ENCODE measurements at regions not wholly inside any gene's neighbourhood (a gene's known extent, or its start where the extent isn't known, plus 50 kb on each side); places are given as distances from the start of the nearest gene placed in this dataset.

DNA sequence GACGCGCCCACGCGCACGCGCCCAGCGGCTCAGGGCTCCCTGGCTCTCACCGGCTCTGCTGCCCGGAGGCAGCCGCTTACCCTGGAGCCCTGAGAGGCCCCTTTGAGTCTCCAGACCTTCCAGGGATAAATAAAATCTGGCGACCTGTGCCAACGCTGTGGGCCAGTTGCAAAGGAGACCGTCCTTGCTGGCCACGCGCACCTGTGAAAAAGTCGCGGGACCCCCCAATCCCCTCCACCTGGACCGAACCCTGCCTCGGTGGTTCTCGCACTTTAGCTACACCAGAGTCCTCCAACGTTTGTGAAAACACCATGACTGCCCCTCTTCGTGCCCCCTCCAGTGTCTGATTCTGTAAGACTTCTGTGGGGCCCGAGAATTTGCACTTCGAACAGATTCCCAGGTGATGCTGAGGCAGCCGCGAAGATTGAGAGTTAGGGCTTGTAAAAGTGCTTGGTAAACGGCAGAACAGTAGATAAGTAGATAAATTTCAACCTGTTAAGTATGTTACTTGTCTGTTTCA lies 102.4 kb upstream of the SVIL start:
- ChIA-PET CTCF (interaction anchor here (1.5 kb wide), 1 partner anchor 154 kb away, joined by 4 read pairs; no protein-coding TSS in a partner anchor), POLR2A (no interaction called here)
- Mint-ChIP-seq H3K27me3 (peaks cover 7% of the 10 kb centered on the region), H3K4me1 (ENCODE audit: low read depth) (peaks cover 21% of the 10 kb centered on the region), H3K27ac (no peak overlapping the region), H3K9me3 (no peaks in the 10 kb centered on the region), H3K36me3 (no peaks in the 10 kb centered on the region), H3K4me3 (peak overlapping the region; percentile 57)
- peak; percentile 24 for DNase-seq
- intact Hi-C loops (cut with micrococcal nuclease) = loop anchor here (10.0 kb wide), 1 partner anchor 222 kb away; no protein-coding TSS in a partner anchor

- CTCF ChIA-PET = interaction anchor here (0.6 to 1.9 kb wide), 14 partner anchors 10 to 262 kb away, joined by 3 to 9 read pairs (median 3); no protein-coding TSS in a partner anchor
- POLR2A ChIA-PET = no interaction called here
- DNase-seq = peak; percentile 14
- peaks cover 7% of the 10 kb centered on the region for H3K27me3 Mint-ChIP-seq
- no peaks in the 10 kb centered on the region for H3K9me3 Mint-ChIP-seq
- H3K27ac Mint-ChIP-seq = no peak overlapping the region
- peak overlapping the region; percentile 73 for H3K4me3 Mint-ChIP-seq
- H3K36me3 Mint-ChIP-seq = no peaks in the 10 kb centered on the region
- intact Hi-C loops (cut with micrococcal nuclease) = loop anchor here (10.0 kb wide), 1 partner anchor 222 kb away; no protein-coding TSS in a partner anchor
- peaks cover 23% of the 10 kb centered on the region for H3K4me1 Mint-ChIP-seq (ENCODE audit: low read depth)
Measured at GRCh38 chr10:29736366-29737073, 101.7 kb upstream of the SVIL start.

DNA sequence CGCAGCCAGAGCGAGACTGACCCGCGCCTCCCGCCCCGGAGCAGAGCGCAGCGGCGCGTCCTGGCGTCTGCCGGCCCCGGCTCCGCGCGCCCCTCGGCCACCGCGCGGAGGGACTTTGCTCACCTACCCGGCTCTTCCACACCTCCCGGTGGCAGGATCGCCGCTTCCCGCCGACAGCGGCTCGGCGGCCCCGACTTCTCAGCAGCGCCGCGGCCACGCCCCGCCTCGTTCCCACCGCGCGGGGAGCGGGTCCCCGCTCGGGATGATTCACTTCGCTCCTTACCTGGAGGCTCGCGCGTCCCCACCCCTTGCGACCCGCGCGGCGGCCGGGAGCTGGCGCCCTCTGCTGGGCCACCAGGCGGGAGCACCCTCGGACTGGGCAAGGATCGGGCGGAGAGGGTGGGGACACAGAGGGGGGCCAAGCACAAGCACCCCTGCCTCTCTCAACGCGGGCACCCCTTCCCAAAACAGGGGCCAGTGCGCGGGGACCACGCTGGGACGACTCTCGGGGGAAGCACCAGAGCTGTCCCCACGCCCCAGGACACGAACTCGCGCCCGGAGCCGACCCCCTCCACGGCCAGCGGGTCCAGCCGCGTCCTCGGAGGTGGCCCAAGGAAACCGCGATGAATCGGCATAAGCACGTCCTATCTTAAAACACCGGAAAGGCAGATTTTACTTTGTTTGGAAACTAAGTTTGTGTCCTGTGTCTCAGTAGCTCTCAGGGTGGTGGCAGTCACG lies 101.0 kb upstream of the SVIL start:
- Mint-ChIP-seq H3K27ac (peak overlapping the region; percentile 59), H3K9me3 (no peaks in the 10 kb centered on the region), H3K4me1 (ENCODE audit: low read depth) (peaks cover 26% of the 10 kb centered on the region), H3K36me3 (peaks cover 1% of the 10 kb centered on the region), H3K4me3 (peak overlapping the region; percentile 73), H3K27me3 (peaks cover 7% of the 10 kb centered on the region)
- intact Hi-C loops (cut with micrococcal nuclease) = loop anchor here (1.0 to 10.0 kb wide), 5 partner anchors 47 to 221 kb away; no protein-coding TSS in a partner anchor
- ChIA-PET POLR2A (interaction anchor here (1.2 kb wide), 1 partner anchor 77 kb away, joined by 5 read pairs; no protein-coding TSS in a partner anchor), CTCF (interaction anchor here (0.6 to 1.9 kb wide), 16 partner anchors 9 to 263 kb away, joined by 3 to 9 read pairs (median 3); no protein-coding TSS in a partner anchor)
- DNase-seq = peak; percentile 90

- no peaks in the 10 kb centered on the region for H3K9me3 Mint-ChIP-seq
- H3K27ac Mint-ChIP-seq = no peak overlapping the region
- CTCF ChIA-PET = interaction anchor here (0.8 to 1.9 kb wide), 10 partner anchors 8 to 263 kb away, joined by 3 to 9 read pairs (median 3); no protein-coding TSS in a partner anchor
- intact Hi-C loops (cut with micrococcal nuclease) = loop anchor here (1.0 to 10.0 kb wide), 5 partner anchors 46 to 220 kb away; no protein-coding TSS in a partner anchor
- H3K4me1 Mint-ChIP-seq (ENCODE audit: low read depth) = peaks cover 28% of the 10 kb centered on the region
- peaks cover 7% of the 10 kb centered on the region for H3K27me3 Mint-ChIP-seq
- POLR2A ChIA-PET = interaction anchor here (0.6 to 1.2 kb wide), 2 partner anchors 76 to 936 kb away, joined by 3 to 5 read pairs; no protein-coding TSS in a partner anchor
- H3K4me3 Mint-ChIP-seq = peak overlapping the region; percentile 74
- DNase-seq = peak; percentile 65
- H3K36me3 Mint-ChIP-seq = peaks cover 4% of the 10 kb centered on the region
Measured at GRCh38 chr10:29734962-29735627, 100.3 kb upstream of the SVIL start.

DNA sequence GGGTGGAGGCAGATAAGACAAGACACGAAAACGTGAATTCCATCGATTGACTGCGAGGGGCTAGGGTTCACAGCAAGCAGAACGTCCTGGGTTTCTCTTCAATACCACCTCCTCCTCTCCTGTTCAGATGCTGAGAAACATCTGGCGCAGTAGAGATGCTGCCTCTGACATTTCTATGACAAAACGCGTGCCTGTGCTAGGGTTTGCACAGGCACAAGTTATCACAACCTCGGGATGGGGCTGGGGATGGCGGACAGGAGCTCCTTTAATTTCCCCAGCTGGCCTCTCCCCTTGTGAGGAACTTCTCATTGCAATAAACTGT lies 99.8 kb upstream of the SVIL start:
- no peak overlapping the region for H3K27ac Mint-ChIP-seq
- peak overlapping the region; percentile 74 for H3K4me3 Mint-ChIP-seq
- peaks cover 5% of the 10 kb centered on the region for H3K36me3 Mint-ChIP-seq
- DNase-seq = no peak
- intact Hi-C loops (cut with micrococcal nuclease) = loop anchor here (2.0 to 10.0 kb wide), 4 partner anchors 46 to 220 kb away; no protein-coding TSS in a partner anchor
- peaks cover 7% of the 10 kb centered on the region for H3K27me3 Mint-ChIP-seq
- peaks cover 28% of the 10 kb centered on the region for H3K4me1 Mint-ChIP-seq (ENCODE audit: low read depth)
- ChIA-PET CTCF (interaction anchor here (0.8 to 1.9 kb wide), 6 partner anchors 10 to 221 kb away, joined by 3 to 6 read pairs (median 4); no protein-coding TSS in a partner anchor), POLR2A (interaction anchor here (0.6 to 1.2 kb wide), 2 partner anchors 76 to 936 kb away, joined by 3 to 5 read pairs; no protein-coding TSS in a partner anchor)
- H3K9me3 Mint-ChIP-seq = no peaks in the 10 kb centered on the region

GRCh38 chr10:29733323-29733722 lies 98.6 kb upstream of the SVIL start:
- Mint-ChIP-seq H3K4me3 (no peak overlapping the region), H3K27ac (no peak overlapping the region), H3K36me3 (peaks cover 11% of the 10 kb centered on the region), H3K4me1 (ENCODE audit: low read depth) (peaks cover 35% of the 10 kb centered on the region), H3K27me3 (peaks cover 5% of the 10 kb centered on the region), H3K9me3 (no peaks in the 10 kb centered on the region)
- no peak for DNase-seq
- intact Hi-C loops (cut with micrococcal nuclease) = loop anchor here (10.0 kb wide), 1 partner anchor 219 kb away; no protein-coding TSS in a partner anchor
- ChIA-PET CTCF (interaction anchor here (1.1 to 1.6 kb wide), 2 partner anchors 73 to 214 kb away, joined by 3 read pairs; no protein-coding TSS in a partner anchor), POLR2A (no interaction called here)

GRCh38 chr10:29732918-29733317 lies 98.1 kb upstream of the SVIL start:
- POLR2A ChIA-PET = no interaction called here
- intact Hi-C loops (cut with micrococcal nuclease) = loop anchor here (10.0 kb wide), 1 partner anchor 218 kb away; no protein-coding TSS in a partner anchor
- Mint-ChIP-seq H3K27ac (no peak overlapping the region), H3K9me3 (no peaks in the 10 kb centered on the region), H3K27me3 (peaks cover 5% of the 10 kb centered on the region), H3K36me3 (peaks cover 11% of the 10 kb centered on the region), H3K4me1 (ENCODE audit: low read depth) (peaks cover 37% of the 10 kb centered on the region), H3K4me3 (no peak overlapping the region)
- CTCF ChIA-PET = interaction anchor here (1.1 to 1.6 kb wide), 2 partner anchors 72 to 213 kb away, joined by 3 read pairs; no protein-coding TSS in a partner anchor
- no peak for DNase-seq

DNA sequence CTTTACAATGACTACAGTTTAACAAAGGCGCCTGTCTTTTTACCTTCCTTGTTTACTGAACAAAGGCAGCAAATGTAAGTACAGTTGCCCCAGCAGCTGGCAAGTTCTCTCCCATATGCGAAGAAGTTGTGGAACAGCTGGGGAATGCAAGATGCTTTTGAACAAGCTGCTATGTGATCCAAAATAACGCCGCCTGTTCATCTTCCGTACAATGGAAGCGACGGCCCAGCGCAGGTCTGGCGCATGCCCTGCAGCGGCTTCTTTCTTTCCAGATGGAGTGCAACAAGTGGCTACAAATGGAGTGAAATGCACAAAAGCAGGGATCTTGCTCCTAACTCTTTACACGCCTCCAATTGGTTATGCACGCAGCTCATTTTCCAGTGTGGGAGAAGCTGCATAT lies 97.0 kb upstream of the SVIL start:
- ChIA-PET CTCF (no interaction called here), POLR2A (no interaction called here)
- H3K27me3 Mint-ChIP-seq = no peaks in the 10 kb centered on the region
- H3K36me3 Mint-ChIP-seq = peaks cover 11% of the 10 kb centered on the region
- H3K27ac Mint-ChIP-seq = no peak overlapping the region
- no peak for DNase-seq
- intact Hi-C loops (cut with micrococcal nuclease) = loop anchor here (10.0 kb wide), 1 partner anchor 217 kb away; no protein-coding TSS in a partner anchor
- no peaks in the 10 kb centered on the region for H3K9me3 Mint-ChIP-seq
- H3K4me1 Mint-ChIP-seq (ENCODE audit: low read depth) = peaks cover 41% of the 10 kb centered on the region
- no peak overlapping the region for H3K4me3 Mint-ChIP-seq

DNA sequence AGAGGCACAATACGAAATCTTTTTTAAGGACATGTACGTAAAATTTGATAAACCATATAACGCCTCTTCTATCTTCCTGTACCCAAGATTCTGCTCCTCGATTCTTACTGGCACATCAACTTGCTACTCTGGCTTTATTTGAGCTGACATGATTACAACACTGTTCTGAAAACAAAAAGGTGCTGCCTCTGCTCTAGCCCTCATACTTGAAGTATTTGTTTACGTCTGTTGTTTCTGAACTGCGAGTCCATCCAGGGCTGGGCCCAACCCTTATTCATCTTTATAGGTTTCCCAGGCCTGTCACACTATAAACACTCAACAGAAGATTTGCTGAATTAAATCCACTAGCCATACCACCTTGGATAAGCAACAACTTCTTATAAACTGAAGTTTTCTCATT lies 96.2 kb upstream of the SVIL start:
- Mint-ChIP-seq H3K27me3 (no peaks in the 10 kb centered on the region), H3K9me3 (no peaks in the 10 kb centered on the region), H3K36me3 (peaks cover 11% of the 10 kb centered on the region), H3K4me3 (no peak overlapping the region), H3K4me1 (ENCODE audit: low read depth) (peaks cover 41% of the 10 kb centered on the region), H3K27ac (no peak overlapping the region)
- POLR2A ChIA-PET = no interaction called here
- no peak for DNase-seq
- CTCF ChIA-PET = no interaction called here
- intact Hi-C loops (cut with micrococcal nuclease) = loop anchor here (10.0 kb wide), 1 partner anchor 216 kb away; no protein-coding TSS in a partner anchor

DNA sequence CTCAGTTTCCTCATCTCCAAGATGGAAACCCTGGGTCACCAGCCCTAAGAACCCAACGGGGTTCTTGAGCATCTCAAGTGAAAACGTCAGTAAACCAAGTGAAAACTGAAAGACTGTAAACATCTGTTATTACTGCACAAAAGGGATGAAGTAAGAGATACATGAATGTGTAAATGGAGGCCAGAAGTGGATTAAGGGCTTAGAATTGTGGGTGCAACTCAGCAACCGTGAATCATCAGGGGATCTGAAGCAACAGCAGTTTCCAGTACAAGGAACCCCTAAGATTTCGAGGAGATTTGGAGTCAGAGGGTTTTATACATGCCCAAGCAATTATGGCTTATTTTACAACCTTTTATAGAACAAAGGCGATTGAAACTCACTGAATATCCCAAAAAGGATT lies 95.7 kb upstream of the SVIL start:
- DNase-seq = no peak
- H3K9me3 Mint-ChIP-seq = no peaks in the 10 kb centered on the region
- H3K4me1 Mint-ChIP-seq (ENCODE audit: low read depth) = peaks cover 42% of the 10 kb centered on the region
- ChIA-PET POLR2A (interaction anchor here (0.6 kb wide), 1 partner anchor 91 kb away, joined by 4 read pairs; no protein-coding TSS in a partner anchor), CTCF (no interaction called here)
- intact Hi-C loops (cut with micrococcal nuclease) = loop anchor here (10.0 kb wide), 1 partner anchor 216 kb away; no protein-coding TSS in a partner anchor
- H3K27me3 Mint-ChIP-seq = no peaks in the 10 kb centered on the region
- H3K4me3 Mint-ChIP-seq = no peak overlapping the region
- H3K27ac Mint-ChIP-seq = no peak overlapping the region
- H3K36me3 Mint-ChIP-seq = peaks cover 11% of the 10 kb centered on the region

- DNase-seq = no peak
Measured at GRCh38 chr10:29728541-29729049, 93.8 kb upstream of the SVIL start.

More at GRCh38 chr10:29728541-29729049, 93.8 kb upstream of the SVIL start:
- peaks cover 11% of the 10 kb centered on the region for H3K36me3 Mint-ChIP-seq
- no peaks in the 10 kb centered on the region for H3K27me3 Mint-ChIP-seq
- POLR2A ChIA-PET = no interaction called here
- CTCF ChIA-PET = no interaction called here
- no peaks in the 10 kb centered on the region for H3K9me3 Mint-ChIP-seq
- H3K4me3 Mint-ChIP-seq = no peak overlapping the region
- intact Hi-C loops (cut with micrococcal nuclease) = no loop called here
- H3K4me1 Mint-ChIP-seq (ENCODE audit: low read depth) = peaks cover 40% of the 10 kb centered on the region
- H3K27ac Mint-ChIP-seq = no peak overlapping the region

All from activated CD4-positive, alpha-beta memory T cell treated with anti-CD3 and anti-CD28 coated beads for 36 hours (primary cell).